HUES6 (cell line): ENCODE measurements at regions not wholly inside any gene's neighbourhood (a gene's known extent, or its start where the extent isn't known, plus 50 kb on each side); places are given as distances from the start of the nearest gene placed in this dataset.
A peak's percentile ranks its signal among the peaks of the same experiment; 100 is the strongest.

Source experiments
- H3K27ac ChIP-seq: 2 replicates; pipeline ENCODE4 v1.7.0; 2013; ENCODE audit warnings: low read depth, mild to moderate bottlenecking, low read length, inconsistent platforms
- H3K27me3 ChIP-seq: 2 replicates; pipeline ENCODE4 v1.6.1; 2013; ENCODE audit warnings: low read length; ENCODE audit not compliant: control insufficient read depth, insufficient read depth
- H3K36me3 ChIP-seq: 2 replicates; pipeline ENCODE4 v1.6.1; 2013; ENCODE audit warnings: low read length; ENCODE audit not compliant: control insufficient read depth, insufficient read depth
- H3K4me1 ChIP-seq: 2 replicates; pipeline ENCODE4 v1.6.1; 2013; ENCODE audit warnings: low read length; ENCODE audit not compliant: control insufficient read depth, insufficient read depth
- H3K4me3 ChIP-seq: 2 replicates; pipeline ENCODE4 v1.5.1; 2013; ENCODE audit warnings: low read depth, low read length
- H3K9ac ChIP-seq: one replicate; pipeline ENCODE4 v1.6.1; 2013; ENCODE audit warnings: mild to moderate bottlenecking, low read length
- H3K9me3 ChIP-seq: 2 replicates; pipeline ENCODE4 v1.6.1; 2013; ENCODE audit warnings: low read depth, low read length; ENCODE audit not compliant: control insufficient read depth, insufficient read depth

DNA sequence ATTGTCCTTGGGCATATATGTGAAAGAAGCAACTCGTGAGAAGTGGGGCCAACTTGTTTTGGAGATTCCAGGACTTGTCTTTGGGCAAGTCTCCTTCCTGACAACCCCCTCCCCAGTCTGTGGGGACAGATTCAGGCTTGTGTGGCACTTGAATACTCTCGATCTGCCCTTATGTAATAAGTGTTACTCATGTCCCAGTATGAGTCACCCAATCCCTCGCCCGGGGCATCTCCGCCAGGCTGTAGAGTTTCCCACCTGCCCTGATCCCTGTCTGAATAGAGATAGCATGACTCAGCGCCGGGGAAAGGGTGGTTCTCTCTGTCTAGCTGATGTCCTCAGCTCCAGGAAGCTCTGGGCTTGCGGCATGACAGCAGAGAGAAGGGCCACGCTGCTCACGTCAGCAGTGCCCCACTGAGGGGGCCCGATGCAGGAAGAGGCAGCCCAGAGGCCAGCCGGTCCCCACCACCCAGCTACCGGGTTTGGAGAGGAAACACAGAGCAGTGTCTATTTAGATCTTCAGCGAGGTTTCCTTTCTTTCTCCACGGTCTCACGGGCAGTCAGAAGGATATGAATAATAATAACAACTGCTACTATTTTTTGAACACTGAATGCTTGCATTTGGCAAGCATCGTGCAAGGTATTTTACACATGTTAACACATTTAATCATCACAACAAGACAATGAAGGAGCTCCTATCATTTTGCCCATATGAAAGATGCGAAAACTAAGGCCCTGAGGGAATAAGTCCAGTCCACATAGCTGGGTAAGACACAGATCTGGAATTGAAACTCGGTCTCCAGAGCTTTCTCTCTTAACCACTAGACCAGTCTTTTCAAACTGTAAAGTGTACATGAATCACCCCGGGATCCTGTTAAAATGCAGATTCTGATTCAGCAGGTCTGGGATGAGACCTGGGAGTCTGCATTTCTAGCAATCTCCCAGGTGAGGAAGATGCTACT, 426.7 kb upstream of the MAF start:
- H3K27me3 ChIP-seq: no peaks in the 10 kb centered on the region
- H3K9me3 ChIP-seq: no peaks in the 10 kb centered on the region
- peak overlapping the region; percentile 69; the same call in 1 of the 2 replicates for H3K27ac ChIP-seq

GRCh38 chr16:80025236-80025635, 424.7 kb upstream of the MAF start:
- H3K9me3 ChIP-seq: no peaks in the 10 kb centered on the region
- no peaks in the 10 kb centered on the region for H3K36me3 ChIP-seq
- no peaks in the 10 kb centered on the region for H3K27me3 ChIP-seq
- H3K9ac ChIP-seq: no peak overlapping the region
- H3K4me1 ChIP-seq: peaks cover 15% of the 10 kb centered on the region
- H3K27ac ChIP-seq: no peak overlapping the region
- no peak overlapping the region for H3K4me3 ChIP-seq

More for the DNA sequence above, 426.7 kb upstream of the MAF start:
- Histone ChIP-seq H3K9ac (peak overlapping the region; percentile 27), H3K4me3 (no peak overlapping the region; the same call in 1 of the 2 replicates), H3K4me1 (peaks cover 15% of the 10 kb centered on the region), H3K36me3 (no peaks in the 10 kb centered on the region)

GRCh38 chr16:80024443-80024842, 423.9 kb upstream of the MAF start:
- Histone ChIP-seq H3K27me3 (no peaks in the 10 kb centered on the region), H3K9me3 (no peaks in the 10 kb centered on the region), H3K27ac (no peak overlapping the region), H3K4me1 (peaks cover 15% of the 10 kb centered on the region), H3K9ac (no peak overlapping the region), H3K36me3 (no peaks in the 10 kb centered on the region), H3K4me3 (no peak overlapping the region)

DNA sequence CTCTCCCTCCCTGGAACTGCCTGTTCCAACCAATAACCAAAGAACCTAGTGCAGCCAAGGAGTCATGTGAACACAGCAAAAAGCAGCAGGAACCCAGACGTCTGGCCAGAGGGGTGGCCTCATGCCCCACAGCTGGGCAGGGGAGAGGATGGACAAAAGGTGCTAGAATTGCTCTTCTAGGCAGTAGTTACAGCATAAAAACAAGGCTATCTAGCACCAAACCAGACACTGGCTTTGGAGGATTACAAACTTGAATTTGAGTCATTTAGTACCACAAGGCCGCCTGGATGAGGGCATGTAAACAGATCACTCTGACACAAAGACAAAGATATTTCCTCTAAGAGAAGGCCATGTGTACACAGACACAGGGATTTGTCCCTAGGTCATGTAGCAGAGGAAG, 423.3 kb upstream of the MAF start:
- Histone ChIP-seq H3K9ac (no peak overlapping the region), H3K27me3 (no peaks in the 10 kb centered on the region), H3K9me3 (no peaks in the 10 kb centered on the region), H3K36me3 (no peaks in the 10 kb centered on the region), H3K4me3 (no peak overlapping the region), H3K4me1 (peaks cover 15% of the 10 kb centered on the region), H3K27ac (no peak overlapping the region)

DNA sequence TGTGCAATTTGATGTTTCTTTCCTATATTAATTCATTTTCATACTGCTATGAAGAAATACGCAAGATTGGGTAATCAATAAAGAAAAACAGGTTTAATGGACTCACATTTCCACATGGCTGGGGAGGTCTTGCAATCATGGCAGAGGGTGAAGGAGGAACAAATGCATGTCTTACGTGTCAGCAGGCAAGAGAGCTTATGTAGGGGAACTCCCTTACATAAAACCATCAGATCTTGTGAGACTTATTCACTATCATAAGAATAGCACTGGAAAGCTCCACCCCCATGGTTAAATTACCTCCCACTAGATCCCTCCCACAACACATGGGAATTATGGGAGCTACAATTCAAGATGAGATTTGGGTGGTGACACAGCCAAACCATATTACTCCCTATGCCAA, 418.9 kb upstream of the MAF start:
- H3K27ac ChIP-seq: no peak overlapping the region
- H3K9me3 ChIP-seq: no peaks in the 10 kb centered on the region
- H3K9ac ChIP-seq: no peak overlapping the region
- H3K27me3 ChIP-seq: no peaks in the 10 kb centered on the region
- no peak overlapping the region for H3K4me3 ChIP-seq
- no peaks in the 10 kb centered on the region for H3K4me1 ChIP-seq
- H3K36me3 ChIP-seq: no peaks in the 10 kb centered on the region

DNA sequence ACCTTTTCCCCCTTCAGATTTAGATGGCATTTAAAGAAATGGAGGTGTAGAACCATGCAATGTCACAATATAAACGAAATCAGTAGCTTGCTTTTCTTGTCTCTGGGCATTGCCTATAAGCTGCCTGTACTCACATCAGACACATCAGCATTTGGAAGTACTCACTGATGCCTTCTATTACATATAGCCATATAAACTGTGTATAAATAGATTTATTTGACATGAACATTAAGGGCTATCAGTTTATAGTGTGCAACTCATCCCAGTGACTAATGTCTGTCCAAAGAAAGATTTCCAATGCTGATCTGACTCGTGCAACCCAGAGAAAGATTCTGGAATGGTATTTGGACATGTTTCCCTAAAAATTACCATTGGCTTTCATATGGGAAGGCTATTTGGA, 417.9 kb upstream of the MAF start:
- Histone ChIP-seq H3K27me3 (no peaks in the 10 kb centered on the region), H3K9me3 (no peaks in the 10 kb centered on the region), H3K27ac (no peak overlapping the region), H3K36me3 (no peaks in the 10 kb centered on the region), H3K4me1 (no peaks in the 10 kb centered on the region), H3K4me3 (no peak overlapping the region), H3K9ac (no peak overlapping the region)

DNA sequence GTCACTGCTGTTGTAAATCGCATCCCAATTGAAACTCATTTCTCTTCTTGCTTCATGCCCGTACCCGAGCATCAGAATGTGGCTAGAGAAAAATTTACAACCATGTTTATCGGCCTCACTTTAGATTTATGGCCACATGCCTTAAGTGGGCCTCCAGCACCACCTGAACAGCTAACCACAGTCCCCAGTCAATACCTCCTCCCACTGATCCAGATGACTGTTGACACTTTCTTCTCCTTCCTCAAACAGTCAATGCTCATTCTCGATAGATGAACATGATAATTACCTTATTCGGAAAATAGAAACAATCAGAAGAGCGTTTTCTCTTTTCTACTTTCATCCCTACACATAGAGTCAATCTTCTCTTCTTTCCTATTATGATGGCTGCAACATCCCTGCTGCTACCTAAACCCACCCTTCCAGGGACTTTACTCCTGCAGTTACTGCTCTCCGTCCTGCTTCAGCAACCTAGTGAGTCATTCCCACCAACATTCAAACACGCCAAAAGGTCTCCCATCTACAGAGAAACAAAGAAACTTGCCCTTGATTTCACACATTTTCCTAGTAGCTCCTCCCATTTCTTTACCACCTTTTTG, 416.3 kb upstream of the MAF start:
- H3K9me3 ChIP-seq: no peaks in the 10 kb centered on the region
- no peaks in the 10 kb centered on the region for H3K4me1 ChIP-seq
- H3K27ac ChIP-seq: no peak overlapping the region
- no peak overlapping the region for H3K9ac ChIP-seq
- no peaks in the 10 kb centered on the region for H3K36me3 ChIP-seq
- H3K27me3 ChIP-seq: no peaks in the 10 kb centered on the region
- H3K4me3 ChIP-seq: no peak overlapping the region

- Histone ChIP-seq H3K27me3 (no peaks in the 10 kb centered on the region), H3K36me3 (no peaks in the 10 kb centered on the region), H3K9me3 (no peaks in the 10 kb centered on the region), H3K4me1 (no peaks in the 10 kb centered on the region), H3K27ac (no peak overlapping the region), H3K4me3 (no peak overlapping the region), H3K9ac (no peak overlapping the region)
Measured at GRCh38 chr16:80015566-80015965, 415.0 kb upstream of the MAF start.

DNA sequence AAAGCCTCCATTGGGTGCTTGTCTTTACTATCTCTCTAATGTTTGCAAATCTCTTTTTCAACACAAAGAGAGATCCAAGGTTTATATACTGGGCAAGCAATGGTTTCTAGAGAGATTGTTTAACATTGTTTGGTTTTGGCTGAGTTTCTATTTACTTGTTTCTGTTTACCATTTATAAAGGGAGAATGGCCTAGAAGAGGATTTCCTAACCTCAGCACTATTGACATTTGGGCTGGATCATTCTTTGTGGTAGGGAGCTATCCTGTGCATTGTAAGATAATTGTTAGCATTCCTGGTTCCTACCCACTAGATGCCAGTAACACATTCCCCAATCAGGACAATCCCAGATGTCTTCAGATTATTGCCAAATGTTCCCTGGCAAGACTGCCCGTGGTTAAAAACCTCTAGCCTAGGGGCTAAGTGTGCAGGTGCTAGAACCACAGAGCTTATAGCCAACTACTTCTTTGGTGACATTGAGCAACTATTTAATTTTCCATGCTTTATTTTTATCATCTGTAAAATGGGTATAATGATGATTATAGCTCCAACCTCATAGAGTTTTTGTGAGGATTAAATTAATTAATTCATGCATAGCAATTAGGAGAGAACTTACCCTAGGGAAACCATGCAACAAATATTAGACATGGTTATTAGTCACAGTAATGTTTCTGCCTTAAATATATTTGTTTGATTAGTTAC, 413.9 kb upstream of the MAF start:
- Histone ChIP-seq H3K4me3 (no peak overlapping the region), H3K9ac (no peak overlapping the region), H3K4me1 (no peaks in the 10 kb centered on the region), H3K27me3 (no peaks in the 10 kb centered on the region), H3K27ac (no peak overlapping the region), H3K9me3 (no peaks in the 10 kb centered on the region), H3K36me3 (no peaks in the 10 kb centered on the region)

GRCh38 chr16:80012586-80012985, 412.0 kb upstream of the MAF start:
- Histone ChIP-seq H3K36me3 (no peaks in the 10 kb centered on the region), H3K9ac (no peak overlapping the region), H3K9me3 (no peaks in the 10 kb centered on the region), H3K27me3 (no peaks in the 10 kb centered on the region), H3K4me1 (no peaks in the 10 kb centered on the region), H3K27ac (no peak overlapping the region), H3K4me3 (no peak overlapping the region)
